Lower leg skin (tissue), 4 donors: ENCODE measurements at regions not wholly inside any gene's neighbourhood (a gene's known extent, or its start where the extent isn't known, plus 50 kb on each side); places are given as distances from the start of the nearest gene placed in this dataset.

ENCODE experiments used
- DNase-seq, 2 donors: peaks; one replicate each; pipeline ENCODE4 v3.0.0-alpha.2; 2019; ENCODE audit warnings: low spot score in 2 of 2
- H3K4me3 ChIP-seq: fragments of 200-600 bp; sonication (generic); 2 replicates; pipeline ENCODE4 v1.5.1; 2017; ENCODE audit warnings: mild to moderate bottlenecking, low read depth; ENCODE audit not compliant: poor library complexity, severe bottlenecking
- POLR2A ChIP-seq, 2 donors: fragments of 450-650 bp; IDR thresholded peaks; one replicate each; pipeline ENCODE4 v1.6.1; 2016 to 2017; ENCODE audit warnings: antibody characterized with exemption in 2 of 2, mild to moderate bottlenecking in 1 of 2, moderate library complexity in 1 of 2
- WGBS, 2 donors: methylation state at CpG; one replicate each; pipeline ENCODE4 v1.1.5; 2018; 5-methylcytosine and 5-hydroxymethylcytosine counted together
- intact Hi-C: fragments of 100-400 bp; cut with DNase I; formaldehyde crosslinking; loops from one replicate; pipeline ENCODE4 v1.15.0; 2023; ENCODE audit warnings: low total_unique reads
- TF ChIP-seq, protein P1 (sequence below), 3 donors: fragments of 450-650 bp; IDR thresholded peaks; one replicate each; pipeline ENCODE4 v1.5.1; 2016; ENCODE audit warnings: antibody characterized with exemption in 3 of 3, mild to moderate bottlenecking in 3 of 3, moderate library complexity in 2 of 3

DNA sequence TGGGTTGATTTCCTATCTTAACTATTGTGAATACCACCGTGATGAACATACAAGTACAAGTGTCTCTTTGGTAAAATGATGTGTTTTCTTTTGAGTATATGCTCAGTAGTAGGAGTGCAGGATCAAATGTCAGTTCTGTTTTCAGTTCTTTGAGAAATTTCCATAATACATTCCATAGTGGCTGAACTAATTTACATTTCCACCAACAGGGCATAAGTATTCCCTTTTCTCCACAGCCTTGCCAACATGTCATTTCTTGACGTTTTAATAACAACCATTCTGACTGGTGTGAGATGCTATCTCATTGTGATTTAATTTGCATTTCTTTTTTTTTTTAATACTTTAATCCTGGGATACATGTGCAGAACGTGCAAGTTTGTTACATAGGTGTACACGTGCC, 268.8 kb downstream of the CENPW start:
- no peak overlapping the region for H3K4me3 ChIP-seq
- 56 to 65% methylated on average over 4 of the region's 4 CpGs for WGBS, 2 donors
- intact Hi-C loops: no loop called here
- TF ChIP-seq, protein P1, sequence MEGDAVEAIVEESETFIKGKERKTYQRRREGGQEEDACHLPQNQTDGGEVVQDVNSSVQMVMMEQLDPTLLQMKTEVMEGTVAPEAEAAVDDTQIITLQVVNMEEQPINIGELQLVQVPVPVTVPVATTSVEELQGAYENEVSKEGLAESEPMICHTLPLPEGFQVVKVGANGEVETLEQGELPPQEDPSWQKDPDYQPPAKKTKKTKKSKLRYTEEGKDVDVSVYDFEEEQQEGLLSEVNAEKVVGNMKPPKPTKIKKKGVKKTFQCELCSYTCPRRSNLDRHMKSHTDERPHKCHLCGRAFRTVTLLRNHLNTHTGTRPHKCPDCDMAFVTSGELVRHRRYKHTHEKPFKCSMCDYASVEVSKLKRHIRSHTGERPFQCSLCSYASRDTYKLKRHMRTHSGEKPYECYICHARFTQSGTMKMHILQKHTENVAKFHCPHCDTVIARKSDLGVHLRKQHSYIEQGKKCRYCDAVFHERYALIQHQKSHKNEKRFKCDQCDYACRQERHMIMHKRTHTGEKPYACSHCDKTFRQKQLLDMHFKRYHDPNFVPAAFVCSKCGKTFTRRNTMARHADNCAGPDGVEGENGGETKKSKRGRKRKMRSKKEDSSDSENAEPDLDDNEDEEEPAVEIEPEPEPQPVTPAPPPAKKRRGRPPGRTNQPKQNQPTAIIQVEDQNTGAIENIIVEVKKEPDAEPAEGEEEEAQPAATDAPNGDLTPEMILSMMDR (IDR thresholded peaks at IDR 0.05): no peak
- TF ChIP-seq POLR2A (IDR thresholded peaks at IDR 0.05): no peak
- no peak for DNase-seq

DNA sequence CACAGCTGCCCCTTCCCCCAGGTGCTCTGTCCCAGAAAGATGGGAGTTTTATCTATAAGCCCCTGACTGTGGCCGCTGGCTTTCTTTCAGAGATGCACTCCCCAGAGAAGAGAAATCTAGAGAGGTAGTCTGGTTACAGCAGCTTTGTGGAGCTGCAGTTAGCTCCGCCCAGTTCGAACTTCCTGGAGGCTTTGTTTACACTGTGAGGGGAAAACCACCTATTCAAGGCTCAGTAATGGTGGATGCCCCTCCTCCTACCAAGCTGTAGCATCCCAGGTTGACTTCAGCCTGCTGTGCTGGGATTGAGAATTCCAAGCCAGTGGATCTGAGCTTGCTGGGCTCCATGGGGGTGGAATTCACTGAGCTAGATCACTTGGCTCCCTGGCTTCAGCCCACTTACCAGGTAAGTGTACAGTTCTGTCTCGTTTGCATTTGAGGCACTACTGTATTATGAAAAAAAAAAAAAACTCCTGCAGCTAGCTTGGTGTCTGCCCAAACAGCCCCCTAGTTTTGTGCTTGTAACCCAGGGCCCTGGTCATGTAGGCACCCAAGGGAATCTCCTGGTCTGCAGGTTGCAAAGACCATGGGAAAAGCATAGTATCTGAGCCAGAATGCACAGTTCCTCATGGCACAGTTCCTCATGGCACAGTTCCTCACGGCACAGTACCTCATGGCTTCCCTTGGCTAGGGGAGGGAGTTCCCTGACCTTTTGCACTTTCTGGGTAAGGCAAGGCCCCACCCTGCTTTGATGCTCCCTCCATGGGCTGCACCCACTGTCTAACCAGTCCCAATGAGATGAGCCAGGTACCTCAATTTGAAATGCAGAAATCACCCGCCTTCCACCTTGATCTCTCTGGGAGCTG, 275.0 kb downstream of the CENPW start:
- no peak overlapping the region for H3K4me3 ChIP-seq
- no peak for DNase-seq
- TF ChIP-seq, protein P1 (IDR thresholded peaks at IDR 0.05): no peak
- TF ChIP-seq POLR2A (IDR thresholded peaks at IDR 0.05): no peak
- 77 to 83% methylated on average over 6 of the region's 6 CpGs for WGBS, 2 donors
- intact Hi-C loops: no loop called here

DNA sequence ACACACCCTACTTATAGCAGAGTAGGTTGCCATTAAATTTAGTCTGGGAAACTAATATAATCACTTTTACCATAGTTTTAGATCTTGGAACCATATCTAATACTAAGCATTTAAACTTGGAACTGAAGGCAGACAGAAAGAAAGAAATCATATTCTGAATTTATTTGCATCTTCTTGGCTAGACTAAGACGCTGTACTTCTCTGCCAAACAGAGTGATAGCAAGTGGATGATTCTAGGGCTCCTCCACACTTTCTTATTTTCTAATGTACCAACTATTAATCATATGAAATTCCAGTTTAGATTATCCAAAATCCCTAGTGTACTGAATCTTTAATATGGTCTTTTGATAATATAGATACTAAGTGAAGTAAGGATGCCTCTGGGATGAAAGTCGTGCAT, 277.0 kb downstream of the CENPW start:
- H3K4me3 ChIP-seq: no peak overlapping the region
- 52 to 68% methylated on average over 2 of the region's 2 CpGs for WGBS, 2 donors
- no peak for DNase-seq
- no peak for TF ChIP-seq POLR2A (IDR thresholded peaks at IDR 0.05)
- TF ChIP-seq, protein P1 (IDR thresholded peaks at IDR 0.05): no peak
- intact Hi-C loops: no loop called here

DNA sequence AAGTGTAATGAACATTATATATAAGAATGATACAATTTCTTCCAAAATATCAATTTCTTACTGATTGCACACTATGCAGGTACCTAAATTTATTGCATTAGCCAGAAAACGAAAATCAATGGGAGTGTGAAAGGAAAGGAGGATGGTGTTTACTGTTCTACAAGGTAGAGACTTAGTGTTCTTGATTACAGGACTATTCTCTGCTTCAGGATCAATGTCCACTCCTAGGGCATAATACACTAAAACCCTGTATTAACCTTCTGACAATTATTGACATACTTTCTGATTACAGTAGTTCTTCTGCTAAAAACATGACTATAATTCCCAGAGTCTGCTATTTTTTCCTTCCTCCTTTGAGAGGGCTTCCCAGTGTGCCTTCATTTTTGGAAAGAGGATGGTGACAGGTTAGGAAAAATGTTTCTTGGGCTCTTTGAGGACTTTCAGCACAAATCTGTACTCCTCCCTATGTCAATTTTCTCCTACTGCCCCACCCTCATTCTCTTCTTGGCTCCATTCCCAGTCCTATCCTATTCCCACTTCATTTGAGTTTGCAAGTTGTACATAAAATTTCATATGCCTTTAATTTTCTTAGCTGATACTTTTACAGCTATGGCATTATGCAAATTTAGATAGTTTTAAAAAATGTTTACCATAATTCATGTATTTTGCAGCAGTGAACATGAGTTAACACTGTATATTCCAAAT, 278.9 kb downstream of the CENPW start:
- no peak for DNase-seq
- intact Hi-C loops: no loop called here
- H3K4me3 ChIP-seq: no peak overlapping the region
- no peak for TF ChIP-seq POLR2A (IDR thresholded peaks at IDR 0.05)
- TF ChIP-seq, protein P1 (IDR thresholded peaks at IDR 0.05): no peak
- WGBS, 2 donors: 41 to 57% methylated on average over 1 of the region's 1 CpG

DNA sequence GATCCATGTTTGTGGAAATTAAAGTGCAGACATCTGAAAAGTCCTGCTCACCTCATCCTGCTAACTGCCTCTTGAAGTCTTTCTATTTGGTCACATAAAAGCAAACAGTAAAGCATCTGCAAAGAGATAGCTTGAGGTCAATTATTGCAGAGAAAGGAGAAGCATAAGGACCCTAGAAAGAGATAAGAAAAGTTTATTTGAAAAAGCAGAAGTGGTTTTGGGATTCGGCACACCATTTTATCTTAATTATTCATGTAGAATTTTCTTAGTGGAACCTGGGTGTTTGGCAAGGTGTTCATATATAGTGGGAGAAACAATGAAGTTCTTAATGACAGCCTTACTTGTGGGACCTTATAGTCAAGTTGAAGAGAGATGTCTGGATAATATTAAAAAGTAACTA, 280.8 kb downstream of the CENPW start:
- no peak for DNase-seq
- 77 to 88% methylated on average over 1 of the region's 1 CpG for WGBS, 2 donors
- H3K4me3 ChIP-seq: no peak overlapping the region
- no peak for TF ChIP-seq POLR2A (IDR thresholded peaks at IDR 0.05)
- TF ChIP-seq, protein P1 (IDR thresholded peaks at IDR 0.05): no peak
- intact Hi-C loops: no loop called here
